GM10266 (cell line): ENCODE measurements at regions not wholly inside any gene's neighbourhood (a gene's known extent, or its start where the extent isn't known, plus 50 kb on each side); places are given as distances from the start of the nearest gene placed in this dataset.

Experiments
- DNase-seq: peaks from one replicate; pipeline ENCODE4 v3.0.0; 2012; ENCODE audit errors: extremely low spot score
- TF ChIP-seq, protein P1 (sequence below): IDR thresholded peaks from 2 replicates; pipeline ENCODE4 v1.5.1; 2012; ENCODE audit warnings: mild to moderate bottlenecking, low read depth; ENCODE audit not compliant: control insufficient read depth, insufficient read depth; ENCODE audit errors: missing control alignments

DNA sequence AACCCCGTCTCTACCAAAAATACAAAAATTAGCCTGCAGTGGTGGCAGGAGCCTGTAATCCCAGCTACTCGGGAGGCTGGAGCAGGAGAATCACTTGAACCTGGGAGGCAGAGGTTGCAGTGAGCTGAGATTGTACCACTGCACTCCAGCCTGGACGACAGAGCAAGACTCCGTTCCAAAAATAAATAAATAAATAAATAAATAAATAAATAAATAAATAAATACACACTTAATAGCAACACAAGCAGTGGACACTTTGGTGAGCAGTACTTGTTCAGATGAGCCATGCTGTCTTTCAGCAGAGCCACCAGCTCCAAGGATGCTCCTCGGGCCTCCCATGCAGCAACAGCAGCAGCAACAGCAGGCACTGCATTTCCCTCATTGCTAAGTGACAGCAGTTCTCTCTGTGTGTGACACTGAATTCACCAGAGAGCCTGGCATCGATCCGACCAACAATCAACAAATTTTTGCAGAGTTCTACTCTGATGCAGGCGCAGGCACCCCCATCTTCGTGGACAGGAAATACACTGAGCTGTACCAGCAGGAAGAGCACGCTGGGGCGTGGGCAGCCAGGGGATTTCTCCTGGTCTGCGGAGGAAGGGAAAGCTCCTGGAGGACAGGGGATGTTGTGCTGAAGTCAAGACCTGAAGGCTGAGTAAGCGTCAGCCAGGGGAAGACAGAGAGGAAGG lies 54.0 kb upstream of the SNX9 start:
- no peak for DNase-seq
- TF ChIP-seq, protein P1, sequence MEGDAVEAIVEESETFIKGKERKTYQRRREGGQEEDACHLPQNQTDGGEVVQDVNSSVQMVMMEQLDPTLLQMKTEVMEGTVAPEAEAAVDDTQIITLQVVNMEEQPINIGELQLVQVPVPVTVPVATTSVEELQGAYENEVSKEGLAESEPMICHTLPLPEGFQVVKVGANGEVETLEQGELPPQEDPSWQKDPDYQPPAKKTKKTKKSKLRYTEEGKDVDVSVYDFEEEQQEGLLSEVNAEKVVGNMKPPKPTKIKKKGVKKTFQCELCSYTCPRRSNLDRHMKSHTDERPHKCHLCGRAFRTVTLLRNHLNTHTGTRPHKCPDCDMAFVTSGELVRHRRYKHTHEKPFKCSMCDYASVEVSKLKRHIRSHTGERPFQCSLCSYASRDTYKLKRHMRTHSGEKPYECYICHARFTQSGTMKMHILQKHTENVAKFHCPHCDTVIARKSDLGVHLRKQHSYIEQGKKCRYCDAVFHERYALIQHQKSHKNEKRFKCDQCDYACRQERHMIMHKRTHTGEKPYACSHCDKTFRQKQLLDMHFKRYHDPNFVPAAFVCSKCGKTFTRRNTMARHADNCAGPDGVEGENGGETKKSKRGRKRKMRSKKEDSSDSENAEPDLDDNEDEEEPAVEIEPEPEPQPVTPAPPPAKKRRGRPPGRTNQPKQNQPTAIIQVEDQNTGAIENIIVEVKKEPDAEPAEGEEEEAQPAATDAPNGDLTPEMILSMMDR: no peak

DNA sequence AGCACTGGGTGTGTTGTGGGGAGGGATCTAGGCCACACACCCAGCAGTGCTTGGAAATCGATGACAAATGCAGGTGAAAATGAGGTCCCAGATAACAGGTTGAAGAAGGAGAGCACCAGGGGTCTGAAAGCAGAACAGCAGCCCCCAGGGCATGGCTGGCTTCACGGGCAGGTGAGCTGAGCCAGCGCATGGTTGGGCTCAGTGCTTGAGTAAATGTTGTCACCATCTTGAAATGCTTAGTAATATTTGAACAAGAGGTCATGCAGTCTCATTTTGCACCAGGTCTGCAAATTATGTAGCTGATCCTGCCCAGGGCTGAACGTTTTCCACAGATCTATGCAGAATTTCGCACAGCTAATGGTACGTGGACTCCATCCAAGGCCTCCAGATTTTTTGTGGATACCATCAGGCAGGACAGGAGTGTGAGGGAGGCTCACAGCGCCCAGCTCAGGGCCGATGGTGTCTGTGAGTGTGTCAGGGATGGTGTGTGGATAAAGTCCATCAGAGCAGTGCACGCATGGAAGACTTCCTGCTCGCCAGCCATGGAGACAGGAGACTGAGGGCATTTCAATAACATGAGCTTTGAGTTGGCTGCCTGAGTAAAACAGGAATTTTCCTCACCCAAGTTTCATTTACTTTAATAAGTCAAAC lies 53.1 kb upstream of the SNX9 start:
- TF ChIP-seq, protein P1: no peak
- no peak for DNase-seq

DNA sequence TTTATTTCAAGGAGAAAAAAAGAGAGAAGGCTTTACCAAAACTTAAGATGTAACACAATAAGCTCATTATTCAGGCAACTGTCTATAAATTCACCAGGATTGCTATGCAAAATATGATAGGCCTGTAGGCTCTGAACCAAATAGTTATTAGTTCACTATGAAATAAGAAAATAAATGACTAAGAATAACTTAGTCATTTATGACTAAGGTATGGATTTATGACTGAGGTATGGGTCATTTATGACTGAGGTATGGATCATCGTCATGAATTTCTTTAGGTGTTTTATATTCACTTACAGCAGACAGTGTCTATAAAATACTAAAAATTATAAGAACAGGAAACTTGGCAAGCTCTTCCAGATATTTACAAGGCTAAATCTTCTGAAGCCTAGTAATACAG lies 52.1 kb upstream of the SNX9 start:
- DNase-seq: no peak
- TF ChIP-seq, protein P1: no peak

DNA sequence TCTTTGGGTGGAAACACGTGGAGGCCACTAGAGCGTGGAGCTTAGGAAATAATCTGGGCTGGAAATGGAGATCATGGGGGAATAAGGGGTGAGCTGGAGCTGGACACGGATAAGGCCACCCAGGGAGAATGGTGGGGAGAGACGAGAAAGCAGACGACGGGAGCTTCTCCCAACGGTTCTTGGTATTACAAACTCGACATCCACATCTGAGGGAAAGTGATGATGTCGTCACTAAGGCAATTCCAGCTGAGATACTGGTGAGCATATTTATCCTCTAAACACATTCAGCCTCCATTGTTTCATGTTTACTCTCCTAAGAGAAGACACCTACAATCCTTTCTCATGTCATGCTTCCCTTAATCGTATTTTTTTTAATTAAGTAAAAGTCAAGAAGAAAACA lies 50.2 kb upstream of the SNX9 start:
- DNase-seq: no peak
- TF ChIP-seq, protein P1: no peak
